ENCODE measurements at regions not wholly inside any gene's neighbourhood (a gene's known extent, or its start where the extent isn't known, plus 50 kb on each side); places are given as distances from the start of the nearest gene placed in this dataset.

DNA sequence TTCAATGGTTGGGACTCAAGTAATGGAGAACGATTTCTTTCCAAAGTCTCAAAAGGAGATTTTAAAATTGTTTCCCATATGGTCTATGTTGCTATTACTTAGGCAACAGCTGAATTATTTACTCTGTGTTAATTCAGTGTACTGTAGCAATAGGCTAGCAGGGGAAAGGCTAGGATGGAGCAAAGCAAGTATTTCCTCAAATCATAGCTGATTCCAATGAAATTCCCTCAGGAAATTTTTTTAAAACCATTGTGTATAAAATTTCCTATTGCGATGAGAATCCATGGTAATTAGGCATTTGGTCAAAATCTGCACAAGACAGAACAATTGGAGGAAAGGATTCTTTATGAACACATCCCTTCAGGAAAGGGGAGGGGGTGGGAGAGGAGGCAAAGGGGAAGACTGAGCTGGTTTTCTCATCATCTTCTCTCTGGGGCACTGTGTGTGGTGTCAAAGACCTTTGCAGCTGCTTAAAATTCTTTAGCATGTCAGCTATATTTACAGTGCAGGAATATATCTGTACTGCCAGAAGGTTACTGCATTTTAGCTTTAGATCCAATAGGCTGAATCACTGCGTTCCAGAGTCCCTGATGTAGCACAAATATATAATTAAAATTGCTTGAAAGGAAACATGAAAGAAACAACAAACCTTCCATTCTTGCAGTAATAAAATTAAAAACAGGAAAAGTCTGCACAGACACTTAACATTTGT lies 95.3 kb downstream of the ZNF608 start:
- TF ChIP-seq, protein P1, sequence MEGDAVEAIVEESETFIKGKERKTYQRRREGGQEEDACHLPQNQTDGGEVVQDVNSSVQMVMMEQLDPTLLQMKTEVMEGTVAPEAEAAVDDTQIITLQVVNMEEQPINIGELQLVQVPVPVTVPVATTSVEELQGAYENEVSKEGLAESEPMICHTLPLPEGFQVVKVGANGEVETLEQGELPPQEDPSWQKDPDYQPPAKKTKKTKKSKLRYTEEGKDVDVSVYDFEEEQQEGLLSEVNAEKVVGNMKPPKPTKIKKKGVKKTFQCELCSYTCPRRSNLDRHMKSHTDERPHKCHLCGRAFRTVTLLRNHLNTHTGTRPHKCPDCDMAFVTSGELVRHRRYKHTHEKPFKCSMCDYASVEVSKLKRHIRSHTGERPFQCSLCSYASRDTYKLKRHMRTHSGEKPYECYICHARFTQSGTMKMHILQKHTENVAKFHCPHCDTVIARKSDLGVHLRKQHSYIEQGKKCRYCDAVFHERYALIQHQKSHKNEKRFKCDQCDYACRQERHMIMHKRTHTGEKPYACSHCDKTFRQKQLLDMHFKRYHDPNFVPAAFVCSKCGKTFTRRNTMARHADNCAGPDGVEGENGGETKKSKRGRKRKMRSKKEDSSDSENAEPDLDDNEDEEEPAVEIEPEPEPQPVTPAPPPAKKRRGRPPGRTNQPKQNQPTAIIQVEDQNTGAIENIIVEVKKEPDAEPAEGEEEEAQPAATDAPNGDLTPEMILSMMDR (IDR thresholded peaks at IDR 0.05), result no peak
- no peak for TF ChIP-seq ZFX (IDR thresholded peaks at IDR 0.05; ENCODE audit: borderline replicate concordance)

Measured in 22Rv1 (cell line).